ENCODE measurements at regions not wholly inside any gene's neighbourhood (a gene's known extent, or its start where the extent isn't known, plus 50 kb on each side); places are given as distances from the start of the nearest gene placed in this dataset.

DNA sequence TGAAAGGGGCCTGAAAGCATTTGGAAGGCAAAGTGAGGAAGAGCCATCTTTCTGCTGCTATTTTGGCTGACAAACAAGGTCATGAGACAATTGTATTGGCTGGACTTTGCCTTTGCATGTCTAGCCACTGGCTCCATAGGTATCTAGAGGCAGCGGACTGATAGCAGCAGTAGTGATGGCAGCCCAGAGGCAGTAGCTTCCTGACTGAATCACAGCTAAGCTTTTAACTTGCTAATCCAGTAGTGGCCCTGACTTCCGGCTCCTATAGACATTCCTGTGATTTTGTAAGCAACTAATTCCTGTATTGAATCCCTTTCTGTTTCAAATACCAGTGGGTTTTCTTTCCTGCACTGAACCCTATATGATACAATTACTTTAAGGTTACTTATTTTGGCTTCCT lies 69.8 kb upstream of the PDE1A start (continued):
- TF ChIP-seq, protein P1, sequence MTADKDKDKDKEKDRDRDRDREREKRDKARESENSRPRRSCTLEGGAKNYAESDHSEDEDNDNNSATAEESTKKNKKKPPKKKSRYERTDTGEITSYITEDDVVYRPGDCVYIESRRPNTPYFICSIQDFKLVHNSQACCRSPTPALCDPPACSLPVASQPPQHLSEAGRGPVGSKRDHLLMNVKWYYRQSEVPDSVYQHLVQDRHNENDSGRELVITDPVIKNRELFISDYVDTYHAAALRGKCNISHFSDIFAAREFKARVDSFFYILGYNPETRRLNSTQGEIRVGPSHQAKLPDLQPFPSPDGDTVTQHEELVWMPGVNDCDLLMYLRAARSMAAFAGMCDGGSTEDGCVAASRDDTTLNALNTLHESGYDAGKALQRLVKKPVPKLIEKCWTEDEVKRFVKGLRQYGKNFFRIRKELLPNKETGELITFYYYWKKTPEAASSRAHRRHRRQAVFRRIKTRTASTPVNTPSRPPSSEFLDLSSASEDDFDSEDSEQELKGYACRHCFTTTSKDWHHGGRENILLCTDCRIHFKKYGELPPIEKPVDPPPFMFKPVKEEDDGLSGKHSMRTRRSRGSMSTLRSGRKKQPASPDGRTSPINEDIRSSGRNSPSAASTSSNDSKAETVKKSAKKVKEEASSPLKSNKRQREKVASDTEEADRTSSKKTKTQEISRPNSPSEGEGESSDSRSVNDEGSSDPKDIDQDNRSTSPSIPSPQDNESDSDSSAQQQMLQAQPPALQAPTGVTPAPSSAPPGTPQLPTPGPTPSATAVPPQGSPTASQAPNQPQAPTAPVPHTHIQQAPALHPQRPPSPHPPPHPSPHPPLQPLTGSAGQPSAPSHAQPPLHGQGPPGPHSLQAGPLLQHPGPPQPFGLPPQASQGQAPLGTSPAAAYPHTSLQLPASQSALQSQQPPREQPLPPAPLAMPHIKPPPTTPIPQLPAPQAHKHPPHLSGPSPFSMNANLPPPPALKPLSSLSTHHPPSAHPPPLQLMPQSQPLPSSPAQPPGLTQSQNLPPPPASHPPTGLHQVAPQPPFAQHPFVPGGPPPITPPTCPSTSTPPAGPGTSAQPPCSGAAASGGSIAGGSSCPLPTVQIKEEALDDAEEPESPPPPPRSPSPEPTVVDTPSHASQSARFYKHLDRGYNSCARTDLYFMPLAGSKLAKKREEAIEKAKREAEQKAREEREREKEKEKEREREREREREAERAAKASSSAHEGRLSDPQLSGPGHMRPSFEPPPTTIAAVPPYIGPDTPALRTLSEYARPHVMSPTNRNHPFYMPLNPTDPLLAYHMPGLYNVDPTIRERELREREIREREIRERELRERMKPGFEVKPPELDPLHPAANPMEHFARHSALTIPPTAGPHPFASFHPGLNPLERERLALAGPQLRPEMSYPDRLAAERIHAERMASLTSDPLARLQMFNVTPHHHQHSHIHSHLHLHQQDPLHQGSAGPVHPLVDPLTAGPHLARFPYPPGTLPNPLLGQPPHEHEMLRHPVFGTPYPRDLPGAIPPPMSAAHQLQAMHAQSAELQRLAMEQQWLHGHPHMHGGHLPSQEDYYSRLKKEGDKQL (CRISPR knock-in tag; IDR thresholded peaks at IDR 0.05; ENCODE audit: borderline replicate concordance): no peak
- TF ChIP-seq, protein P2, sequence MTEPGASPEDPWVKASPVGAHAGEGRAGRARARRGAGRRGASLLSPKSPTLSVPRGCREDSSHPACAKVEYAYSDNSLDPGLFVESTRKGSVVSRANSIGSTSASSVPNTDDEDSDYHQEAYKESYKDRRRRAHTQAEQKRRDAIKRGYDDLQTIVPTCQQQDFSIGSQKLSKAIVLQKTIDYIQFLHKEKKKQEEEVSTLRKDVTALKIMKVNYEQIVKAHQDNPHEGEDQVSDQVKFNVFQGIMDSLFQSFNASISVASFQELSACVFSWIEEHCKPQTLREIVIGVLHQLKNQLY (CRISPR knock-in tag; conservative IDR thresholded peaks at IDR 0.05): no peak
- TF ChIP-seq HLTF (IDR thresholded peaks at IDR 0.05): no peak
- TF ChIP-seq SMARCA5 (IDR thresholded peaks at IDR 0.05): no peak
- TF ChIP-seq, protein P3, sequence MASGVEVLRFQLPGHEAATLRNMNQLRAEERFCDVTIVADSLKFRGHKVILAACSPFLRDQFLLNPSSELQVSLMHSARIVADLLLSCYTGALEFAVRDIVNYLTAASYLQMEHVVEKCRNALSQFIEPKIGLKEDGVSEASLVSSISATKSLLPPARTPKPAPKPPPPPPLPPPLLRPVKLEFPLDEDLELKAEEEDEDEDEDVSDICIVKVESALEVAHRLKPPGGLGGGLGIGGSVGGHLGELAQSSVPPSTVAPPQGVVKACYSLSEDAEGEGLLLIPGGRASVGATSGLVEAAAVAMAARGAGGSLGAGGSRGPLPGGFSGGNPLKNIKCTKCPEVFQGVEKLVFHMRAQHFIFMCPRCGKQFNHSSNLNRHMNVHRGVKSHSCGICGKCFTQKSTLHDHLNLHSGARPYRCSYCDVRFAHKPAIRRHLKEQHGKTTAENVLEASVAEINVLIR (CRISPR knock-in tag; IDR thresholded peaks at IDR 0.05): no peak
- no peak for TF ChIP-seq KDM4B (IDR thresholded peaks at IDR 0.05; ENCODE audit: borderline replicate concordance in 2 of 2, low read depth in 1 of 2)
- TF ChIP-seq NFIX (CRISPR knock-in tag; IDR thresholded peaks at IDR 0.05; ENCODE audit: low read depth): no peak
- no peak for TF ChIP-seq ZNF12 (CRISPR knock-in tag; IDR thresholded peaks at IDR 0.05)
- TF ChIP-seq HDGF (IDR thresholded peaks at IDR 0.05): no peak
- TF ChIP-seq POLR3A (IDR thresholded peaks at IDR 0.05; ENCODE audit: borderline replicate concordance, extremely low read depth, insufficient read depth, insufficient read length): no peak
- no peak for TF ChIP-seq PURB (CRISPR knock-in tag; IDR thresholded peaks at IDR 0.05; ENCODE audit: low read depth)
- TF ChIP-seq FOXJ2 (tag; IDR thresholded peaks at IDR 0.05): no peak
- TF ChIP-seq, protein P4, sequence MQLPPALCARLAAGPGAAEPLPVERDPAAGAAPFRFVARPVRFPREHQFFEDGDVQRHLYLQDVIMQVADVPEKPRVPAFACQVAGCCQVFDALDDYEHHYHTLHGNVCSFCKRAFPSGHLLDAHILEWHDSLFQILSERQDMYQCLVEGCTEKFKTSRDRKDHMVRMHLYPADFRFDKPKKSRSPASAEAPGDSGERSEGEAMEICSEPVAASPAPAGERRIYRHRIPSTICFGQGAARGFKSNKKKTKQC (CRISPR knock-in tag; IDR thresholded peaks at IDR 0.05): no peak
- TF ChIP-seq, protein P5, sequence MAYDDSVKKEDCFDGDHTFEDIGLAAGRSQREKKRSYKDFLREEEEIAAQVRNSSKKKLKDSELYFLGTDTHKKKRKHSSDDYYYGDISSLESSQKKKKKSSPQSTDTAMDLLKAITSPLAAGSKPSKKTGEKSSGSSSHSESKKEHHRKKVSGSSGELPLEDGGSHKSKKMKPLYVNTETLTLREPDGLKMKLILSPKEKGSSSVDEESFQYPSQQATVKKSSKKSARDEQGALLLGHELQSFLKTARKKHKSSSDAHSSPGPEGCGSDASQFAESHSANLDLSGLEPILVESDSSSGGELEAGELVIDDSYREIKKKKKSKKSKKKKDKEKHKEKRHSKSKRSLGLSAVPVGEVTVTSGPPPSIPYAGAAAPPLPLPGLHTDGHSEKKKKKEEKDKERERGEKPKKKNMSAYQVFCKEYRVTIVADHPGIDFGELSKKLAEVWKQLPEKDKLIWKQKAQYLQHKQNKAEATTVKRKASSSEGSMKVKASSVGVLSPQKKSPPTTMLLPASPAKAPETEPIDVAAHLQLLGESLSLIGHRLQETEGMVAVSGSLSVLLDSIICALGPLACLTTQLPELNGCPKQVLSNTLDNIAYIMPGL (CRISPR knock-in tag; IDR thresholded peaks at IDR 0.05): no peak
- no peak for TF ChIP-seq ZNF124 (CRISPR knock-in tag; IDR thresholded peaks at IDR 0.05)

Data from K562 (cell line).